ENCODE measurements at regions not wholly inside any gene's neighbourhood (a gene's known extent, or its start where the extent isn't known, plus 50 kb on each side); places are given as distances from the start of the nearest gene placed in this dataset.

DNA sequence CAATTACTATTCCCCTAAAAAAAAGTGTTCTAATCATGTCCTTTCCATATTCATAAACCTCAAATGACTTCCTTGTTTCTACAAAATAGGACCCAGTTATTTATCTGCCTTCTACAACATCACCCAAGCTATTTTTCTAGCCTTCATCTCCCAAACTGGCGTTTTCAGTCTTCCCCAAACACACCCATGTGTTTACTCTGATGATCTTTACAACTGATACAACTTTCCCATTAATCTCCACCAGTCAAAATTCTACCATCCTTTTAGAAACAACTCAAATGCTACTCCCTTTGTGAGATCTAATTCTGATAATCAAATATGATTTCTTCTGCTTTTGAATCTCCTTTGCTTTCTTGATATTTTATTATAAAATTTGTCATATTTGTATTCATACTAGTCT is 114.5 kb downstream of the DUSP6 start:
- DNase-seq (ENCODE audit: low read depth, low spot score): no peak
- no peaks in the 10 kb centered on the region for H3K36me3 ChIP-seq (ENCODE audit: insufficient read depth, low read length)

DNA sequence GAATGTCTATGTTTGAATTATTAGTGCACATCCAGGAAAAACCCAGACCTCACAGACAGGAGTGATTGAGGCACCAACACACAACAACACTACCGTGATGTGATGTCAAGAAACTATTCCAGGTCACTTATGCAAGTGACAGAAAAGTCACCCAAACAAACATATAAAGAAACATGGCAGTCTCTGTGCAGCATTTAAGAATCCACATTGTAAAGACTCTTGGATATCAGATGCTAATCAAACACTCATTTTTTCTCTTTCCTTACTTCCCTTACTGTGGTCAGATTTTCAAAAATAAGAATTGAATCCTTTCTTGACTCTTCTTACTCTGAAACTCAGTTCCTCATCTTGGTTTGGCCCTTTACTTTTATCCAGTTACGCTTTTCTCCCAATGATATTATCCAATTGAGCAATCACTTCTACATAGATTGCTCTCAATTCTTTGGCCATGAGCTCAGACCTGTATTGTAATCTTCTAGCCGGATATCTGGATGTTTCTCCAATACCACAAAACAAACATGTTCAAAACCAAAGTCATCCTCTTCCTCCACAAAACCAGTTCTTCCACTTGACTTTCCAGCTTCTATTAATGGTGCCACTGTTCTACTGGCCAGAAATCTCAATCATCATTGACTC is 115.4 kb downstream of the DUSP6 start:
- H3K36me3 ChIP-seq (ENCODE audit: insufficient read depth, low read length): no peaks in the 10 kb centered on the region
- no peaks in the 10 kb centered on the region; the same call in 1 of the 2 replicates for H3K9me3 ChIP-seq (ENCODE audit: low read depth, low read length)
- H3K27ac ChIP-seq: no peak overlapping the region
- TF ChIP-seq POLR2AphosphoS5 (IDR thresholded peaks at IDR 0.05; ENCODE audit: borderline replicate concordance, low read depth, low read length) (no peak), FOXP2 (optimal IDR thresholded peaks at IDR 0.05; ENCODE audit: control extremely low read depth, extremely low read length, insufficient read depth) (no peak), EZH2 (IDR thresholded peaks at IDR 0.05) (no peak)
- no peak overlapping the region for H3K9ac ChIP-seq (ENCODE audit: insufficient read length)
- H3K4me3 ChIP-seq: no peak overlapping the region
- DNase-seq (ENCODE audit: low read depth, low spot score): no peak

More for the DNA sequence above, 114.5 kb downstream of the DUSP6 start:
- no peaks in the 10 kb centered on the region; the same call in 1 of the 2 replicates for H3K9me3 ChIP-seq (ENCODE audit: low read depth, low read length)
- H3K27ac ChIP-seq: no peak overlapping the region
- TF ChIP-seq EZH2 (IDR thresholded peaks at IDR 0.05) (no peak), POLR2AphosphoS5 (IDR thresholded peaks at IDR 0.05; ENCODE audit: borderline replicate concordance, low read depth, low read length) (no peak), FOXP2 (optimal IDR thresholded peaks at IDR 0.05; ENCODE audit: control extremely low read depth, extremely low read length, insufficient read depth) (no peak)
- H3K4me3 ChIP-seq: no peak overlapping the region
- H3K9ac ChIP-seq (ENCODE audit: insufficient read length): no peak overlapping the region

GRCh38 chr12:89236237-89236636 is 116.1 kb downstream of the DUSP6 start:
- Histone ChIP-seq H3K36me3 (ENCODE audit: insufficient read depth, low read length) (no peaks in the 10 kb centered on the region), H3K9ac (ENCODE audit: insufficient read length) (no peak overlapping the region), H3K4me3 (no peak overlapping the region), H3K9me3 (ENCODE audit: low read depth, low read length) (no peaks in the 10 kb centered on the region; the same call in 1 of the 2 replicates), H3K27ac (no peak overlapping the region)
- TF ChIP-seq EZH2 (IDR thresholded peaks at IDR 0.05): no peak
- TF ChIP-seq FOXP2 (optimal IDR thresholded peaks at IDR 0.05; ENCODE audit: control extremely low read depth, extremely low read length, insufficient read depth): no peak
- TF ChIP-seq POLR2AphosphoS5 (IDR thresholded peaks at IDR 0.05; ENCODE audit: borderline replicate concordance, low read depth, low read length): no peak
- no peak for DNase-seq (ENCODE audit: low read depth, low spot score)

DNA sequence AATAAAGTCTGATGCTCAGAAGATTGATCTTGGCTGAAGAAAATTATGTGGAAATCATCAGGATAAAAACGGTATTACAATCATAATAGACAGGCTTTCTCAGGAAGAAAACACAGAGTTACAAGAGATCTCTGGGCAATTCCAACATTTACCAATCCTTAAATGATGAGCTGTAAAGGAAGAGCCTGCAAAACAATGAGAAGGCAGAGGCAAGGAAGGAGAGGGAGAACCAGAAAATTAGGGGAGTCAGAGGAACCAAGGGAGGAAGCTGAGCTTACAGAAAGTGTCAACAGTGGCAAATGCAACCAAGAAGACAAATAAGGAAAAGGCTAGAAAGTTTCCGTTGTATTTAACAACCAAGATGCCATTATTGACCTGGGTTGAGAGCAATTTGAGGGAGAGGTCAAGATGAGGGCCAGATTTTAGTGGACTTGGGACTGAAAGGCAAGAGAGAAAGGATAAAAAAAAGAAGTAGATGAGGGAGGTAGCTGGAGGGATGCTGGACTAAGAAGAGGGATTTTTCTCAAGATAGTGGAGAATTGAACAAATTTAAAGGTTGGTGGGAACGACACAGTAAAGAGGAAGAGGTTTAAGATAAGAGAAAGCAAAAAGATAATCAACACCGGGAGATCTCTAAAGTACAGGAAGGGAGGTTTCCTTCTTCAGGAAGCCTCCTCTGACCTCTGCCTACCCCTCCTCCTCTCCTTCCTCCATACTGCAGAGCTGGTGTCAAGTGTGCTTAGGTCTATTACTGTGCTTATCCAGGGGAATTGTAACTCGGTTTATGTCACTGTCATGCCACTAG is 116.9 kb downstream of the DUSP6 start:
- H3K9ac ChIP-seq (ENCODE audit: insufficient read length): no peak overlapping the region
- no peak overlapping the region for H3K27ac ChIP-seq
- DNase-seq (ENCODE audit: low read depth, low spot score): no peak
- TF ChIP-seq POLR2AphosphoS5 (IDR thresholded peaks at IDR 0.05; ENCODE audit: borderline replicate concordance, low read depth, low read length) (no peak), EZH2 (IDR thresholded peaks at IDR 0.05) (no peak), FOXP2 (optimal IDR thresholded peaks at IDR 0.05; ENCODE audit: control extremely low read depth, extremely low read length, insufficient read depth) (no peak)
- H3K9me3 ChIP-seq (ENCODE audit: low read depth, low read length): no peaks in the 10 kb centered on the region
- H3K4me3 ChIP-seq: no peak overlapping the region
- no peaks in the 10 kb centered on the region for H3K36me3 ChIP-seq (ENCODE audit: insufficient read depth, low read length)

DNA sequence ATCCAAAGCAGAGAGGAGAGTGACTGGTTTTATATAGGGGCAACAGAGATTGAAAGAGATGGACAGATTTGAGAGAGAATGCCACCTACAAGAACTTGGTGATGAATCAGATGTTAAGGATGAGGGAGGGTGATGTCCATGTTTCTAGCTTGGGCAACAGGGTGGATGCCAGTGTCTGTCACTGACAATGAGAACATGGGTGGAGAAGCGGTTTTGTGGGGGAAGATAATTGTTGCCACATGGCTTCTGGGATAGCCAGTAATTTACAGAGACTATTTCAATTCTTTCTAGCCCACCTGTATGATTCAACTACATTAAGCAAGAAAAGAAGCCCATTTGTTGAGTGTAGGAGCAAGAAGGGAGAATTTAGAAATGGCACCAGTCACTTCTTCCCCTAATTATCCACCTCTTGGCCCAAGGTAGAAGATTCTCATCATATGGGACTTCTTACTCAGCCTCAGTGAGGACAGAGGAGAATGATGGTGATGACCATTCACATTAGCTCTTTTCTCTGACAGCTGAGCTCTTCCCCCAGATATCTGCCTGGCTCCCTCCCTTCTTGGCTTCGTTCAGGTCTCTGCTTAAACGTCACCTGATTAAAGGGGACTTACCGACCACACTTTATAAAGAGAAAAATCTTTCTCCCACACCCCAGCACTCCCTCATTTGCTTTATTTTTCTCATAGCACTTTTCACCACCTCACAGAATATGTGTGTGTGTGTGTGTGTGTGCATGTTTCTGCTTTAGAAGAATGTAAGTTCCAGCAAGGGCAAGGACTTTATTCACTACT is 117.8 kb downstream of the DUSP6 start:
- no peak for DNase-seq (ENCODE audit: low read depth, low spot score)
- H3K9me3 ChIP-seq (ENCODE audit: low read depth, low read length): no peaks in the 10 kb centered on the region
- H3K27ac ChIP-seq: no peak overlapping the region
- no peak overlapping the region for H3K9ac ChIP-seq (ENCODE audit: insufficient read length)
- TF ChIP-seq POLR2AphosphoS5 (IDR thresholded peaks at IDR 0.05; ENCODE audit: borderline replicate concordance, low read depth, low read length) (no peak), EZH2 (IDR thresholded peaks at IDR 0.05) (no peak), FOXP2 (optimal IDR thresholded peaks at IDR 0.05; ENCODE audit: control extremely low read depth, extremely low read length, insufficient read depth) (no peak)
- no peaks in the 10 kb centered on the region for H3K36me3 ChIP-seq (ENCODE audit: insufficient read depth, low read length)
- no peak overlapping the region for H3K4me3 ChIP-seq

DNA sequence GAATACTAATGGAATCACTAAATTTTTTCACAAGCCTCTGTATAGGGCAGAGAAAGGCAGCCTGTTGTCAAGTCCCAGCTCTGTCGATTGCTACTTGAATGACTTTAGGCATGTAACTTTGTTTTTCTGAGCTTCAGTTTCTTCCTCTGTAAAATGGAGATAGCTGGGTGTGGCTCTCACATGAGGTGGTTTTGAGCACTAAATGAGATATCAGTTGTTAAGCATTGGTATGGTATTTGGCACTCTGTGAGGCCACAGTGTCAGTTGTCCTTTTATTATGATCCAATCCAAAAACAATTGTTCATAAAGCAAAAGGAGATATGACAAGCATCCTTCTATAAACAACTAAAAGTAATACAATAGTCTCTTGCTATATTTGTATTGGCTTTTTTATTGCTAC is 120.6 kb downstream of the DUSP6 start:
- DNase-seq (ENCODE audit: low read depth, low spot score): no peak
- no peak overlapping the region for H3K4me3 ChIP-seq
- no peaks in the 10 kb centered on the region for H3K9me3 ChIP-seq (ENCODE audit: low read depth, low read length)
- no peaks in the 10 kb centered on the region for H3K36me3 ChIP-seq (ENCODE audit: insufficient read depth, low read length)
- H3K27ac ChIP-seq: no peak overlapping the region
- no peak overlapping the region for H3K9ac ChIP-seq (ENCODE audit: insufficient read length)
- no peak for TF ChIP-seq FOXP2 (optimal IDR thresholded peaks at IDR 0.05; ENCODE audit: control extremely low read depth, extremely low read length, insufficient read depth)
- TF ChIP-seq POLR2AphosphoS5 (IDR thresholded peaks at IDR 0.05; ENCODE audit: borderline replicate concordance, low read depth, low read length): no peak
- no peak for TF ChIP-seq EZH2 (IDR thresholded peaks at IDR 0.05)

GRCh38 chr12:89230376-89231315 is 121.7 kb downstream of the DUSP6 start:
- Histone ChIP-seq H3K9ac (ENCODE audit: insufficient read length) (no peak overlapping the region), H3K4me3 (no peak overlapping the region), H3K27ac (no peak overlapping the region), H3K36me3 (ENCODE audit: insufficient read depth, low read length) (no peaks in the 10 kb centered on the region), H3K9me3 (ENCODE audit: low read depth, low read length) (no peaks in the 10 kb centered on the region)
- no peak for TF ChIP-seq FOXP2 (optimal IDR thresholded peaks at IDR 0.05; ENCODE audit: control extremely low read depth, extremely low read length, insufficient read depth)
- TF ChIP-seq EZH2 (IDR thresholded peaks at IDR 0.05): no peak
- TF ChIP-seq POLR2AphosphoS5 (IDR thresholded peaks at IDR 0.05; ENCODE audit: borderline replicate concordance, low read depth, low read length): no peak
- no peak for DNase-seq (ENCODE audit: low read depth, low spot score)

Measured in SK-N-MC (cell line).